GM12873 (cell line): ENCODE measurements at regions not wholly inside any gene's neighbourhood (a gene's known extent, or its start where the extent isn't known, plus 50 kb on each side); places are given as distances from the start of the nearest gene placed in this dataset.

Experiments
- CTCF ChIP-seq: IDR thresholded peaks from 2 replicates; pipeline ENCODE4 v1.5.1; 2012; ENCODE audit warnings: low read depth, mild to moderate bottlenecking, moderate library complexity, low read length, control low read depth; ENCODE audit not compliant: insufficient read depth; ENCODE audit errors: missing control alignments

- no peak for TF ChIP-seq CTCF
These were observed 136.9 kb upstream of the ZC3H12C start for GRCh38 chr11:109956124-109956793.

- no peak for TF ChIP-seq CTCF
These were observed 136.2 kb upstream of the ZC3H12C start for GRCh38 chr11:109957000-109957399.

- no peak for TF ChIP-seq CTCF
These were observed 135.6 kb upstream of the ZC3H12C start for GRCh38 chr11:109957601-109958000.

DNA sequence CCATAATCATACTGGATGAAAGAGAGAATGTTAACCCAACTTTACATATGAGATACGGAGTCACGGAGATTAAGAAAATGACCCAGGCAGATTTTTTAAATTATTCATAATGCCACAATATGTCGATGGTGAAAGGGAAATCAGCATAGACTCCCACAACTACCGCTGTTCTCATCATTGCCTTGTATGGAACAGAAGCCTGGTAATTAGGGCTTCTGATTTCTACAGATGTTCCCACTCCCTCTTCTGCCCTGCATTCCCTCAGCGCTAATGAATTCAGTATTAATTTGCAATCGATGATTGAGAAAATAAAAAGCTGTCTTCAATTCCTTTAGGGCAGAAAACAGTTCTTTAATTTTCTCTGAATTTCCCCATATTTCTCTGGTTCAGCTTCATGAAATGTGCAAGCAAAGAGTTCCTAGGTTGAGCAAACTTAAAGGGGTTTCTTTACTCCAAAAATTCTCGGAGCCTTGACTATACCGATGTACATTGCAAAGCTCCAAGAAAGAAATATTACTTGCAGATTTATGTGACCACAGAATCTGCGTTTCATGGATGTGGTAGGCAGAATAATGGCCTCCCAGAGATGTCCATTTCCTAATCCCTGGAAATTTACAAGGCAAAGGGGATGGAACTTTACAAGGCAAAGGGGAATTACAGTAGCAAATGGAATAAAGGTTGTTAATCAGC is 134.9 kb upstream of the ZC3H12C start:
- no peak for TF ChIP-seq CTCF

- TF ChIP-seq CTCF: no peak
These were observed 134.4 kb upstream of the ZC3H12C start for GRCh38 chr11:109958821-109959166.

DNA sequence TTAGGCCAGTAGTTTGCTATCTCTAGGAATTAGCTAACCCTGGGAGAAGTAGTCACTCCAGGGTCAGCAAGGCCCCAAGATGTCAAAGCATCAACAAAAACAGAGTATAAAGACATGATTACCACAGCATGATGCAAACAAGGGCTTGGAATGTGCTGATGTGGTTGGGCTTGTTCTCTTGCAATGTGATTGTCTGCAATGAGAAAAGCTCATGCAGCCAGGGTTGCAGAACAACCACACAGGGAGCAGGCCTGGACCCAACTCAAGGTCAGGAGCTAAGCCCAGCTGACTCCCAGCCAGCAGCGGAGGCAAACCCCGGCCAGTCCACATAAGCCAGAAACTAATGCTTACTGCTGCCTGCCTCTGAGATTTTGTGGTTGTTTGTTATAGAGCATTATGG is 132.4 kb upstream of the ZC3H12C start:
- no peak for TF ChIP-seq CTCF

DNA sequence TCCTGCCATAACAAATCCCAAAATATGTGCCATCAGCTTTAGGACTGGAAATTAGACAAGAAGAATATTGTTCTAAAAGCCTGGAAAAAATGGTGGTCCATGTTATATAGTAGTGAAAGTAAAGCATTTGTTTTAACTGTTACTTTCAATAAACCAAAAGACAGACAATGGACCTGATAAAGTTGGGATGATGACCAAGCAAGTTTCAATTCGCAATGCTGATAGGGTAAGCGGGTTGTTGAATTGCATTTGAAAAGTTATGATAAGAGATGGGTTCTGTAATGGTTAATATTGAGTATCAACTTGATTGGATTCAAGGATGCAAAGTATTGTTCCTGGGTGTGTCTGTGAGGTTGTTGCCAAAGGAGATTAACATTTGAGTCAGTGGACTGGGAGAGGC is 131.9 kb upstream of the ZC3H12C start:
- no peak for TF ChIP-seq CTCF
